IMR-90 (cell line): ENCODE measurements at regions not wholly inside any gene's neighbourhood (a gene's known extent, or its start where the extent isn't known, plus 50 kb on each side); places are given as distances from the start of the nearest gene placed in this dataset.

ENCODE experiments used
- ATAC-seq: fragments of 200-7000 bp; cut with Tn5 transposase; 2 replicates; pipeline ENCODE4 v1.9.1; 2020; ENCODE audit warnings: low read depth, mild to moderate bottlenecking, moderate library complexity
- BruUV-seq: library from RNA; stranded (reverse); fragments of 400-500 nt; replicated peaks from 2 replicates; lab custom pipeline; 2021; lab: Mats Ljungman, UMichigan
- CTCF ChIA-PET: fragments of 300-600 bp; formaldehyde crosslinking; extraction: SDS; loops from one replicate; lab custom pipeline; 2021; ENCODE audit warnings: antibody characterized with exemption; lab: Yijun Ruan, JAX
- POLR2A ChIA-PET: fragments of 300-600 bp; sonication (Branson Sonifier 250); formaldehyde crosslinking; loops from one replicate; lab custom pipeline; 2022; ENCODE audit warnings: antibody characterized with exemption; ENCODE audit not compliant: unreplicated experiment; lab: Charles Lee
- DNase-seq: peaks from one replicate; pipeline ENCODE4 v3.0.0; 2013
- H2AFZ ChIP-seq: replicated peaks from 2 replicates; pipeline ENCODE3; 2013; ENCODE audit warnings: low read length, mild to moderate bottlenecking; ENCODE audit not compliant: poor library complexity
- H2AK5ac ChIP-seq: 2 replicates; pipeline ENCODE4 v1.6.1; 2013; ENCODE audit warnings: low read depth, low read length, inconsistent platforms
- H2AK9ac ChIP-seq: replicated peaks from 2 replicates; pipeline ENCODE3; 2013; ENCODE audit warnings: mild to moderate bottlenecking, low read depth, low read length, moderate library complexity; ENCODE audit not compliant: poor library complexity
- H2BK120ac ChIP-seq: 2 replicates; pipeline ENCODE4 v1.6.1; 2013; ENCODE audit warnings: low read depth, low read length, inconsistent platforms
- H2BK15ac ChIP-seq: 3 replicates; pipeline ENCODE4 v1.6.1; 2013; ENCODE audit warnings: low read depth, low read length, inconsistent platforms
- H2BK20ac ChIP-seq: 2 replicates; pipeline ENCODE4 v1.6.1; 2013; ENCODE audit warnings: low read depth, mild to moderate bottlenecking, inconsistent platforms, low read length, moderate library complexity
- H2BK5ac ChIP-seq: 2 replicates; pipeline ENCODE4 v1.6.1; 2013; ENCODE audit warnings: mild to moderate bottlenecking, low read depth, low read length, inconsistent platforms; ENCODE audit not compliant: poor library complexity, severe bottlenecking
- H3K14ac ChIP-seq: replicated peaks from 2 replicates; pipeline ENCODE4 v1.6.1; 2013; ENCODE audit warnings: low read depth, low read length, inconsistent platforms
- H3K18ac ChIP-seq: 2 replicates; pipeline ENCODE4 v1.6.1; 2013; ENCODE audit warnings: low read depth, low read length, control low read depth
- H3K23ac ChIP-seq: 2 replicates; pipeline ENCODE4 v1.6.1; 2013; ENCODE audit warnings: low read depth, low read length, inconsistent platforms
- H3K27ac ChIP-seq: 2 replicates; pipeline ENCODE4 v1.5.1; 2013; ENCODE audit warnings: mild to moderate bottlenecking, control low read depth, low read length; ENCODE audit not compliant: insufficient read depth
- H3K27me3 ChIP-seq: 2 replicates; pipeline ENCODE4 v1.6.1; 2013; ENCODE audit warnings: low read length; ENCODE audit not compliant: control insufficient read depth, insufficient read depth
- H3K36me3 ChIP-seq: 2 replicates; pipeline ENCODE4 v1.6.1; 2013; ENCODE audit warnings: low read length, mixed read lengths; ENCODE audit not compliant: control insufficient read depth, insufficient read depth
- H3K4ac ChIP-seq: 2 replicates; pipeline ENCODE4 v1.6.1; 2013; ENCODE audit warnings: low read depth, low read length, inconsistent platforms
- H3K4me1 ChIP-seq: 2 replicates; pipeline ENCODE4 v1.6.1; 2013; ENCODE audit warnings: low read length, mixed read lengths; ENCODE audit not compliant: control insufficient read depth, insufficient read depth
- H3K4me2 ChIP-seq: 2 replicates; pipeline ENCODE4 v1.6.1; 2013; ENCODE audit warnings: low read depth, mild to moderate bottlenecking, control low read depth, low read length, moderate library complexity
- H3K4me3 ChIP-seq: 2 replicates; pipeline ENCODE4 v1.5.1; 2013; ENCODE audit warnings: low read depth, mild to moderate bottlenecking, control low read depth, low read length, moderate library complexity; ENCODE audit not compliant: insufficient read depth
- H3K56ac ChIP-seq: 2 replicates; pipeline ENCODE4 v1.6.1; 2013; ENCODE audit warnings: low read length, inconsistent platforms; ENCODE audit not compliant: insufficient read depth; ENCODE audit errors: extremely low read depth
- H3K79me1 ChIP-seq, 2 experiments: 2 replicates each; pipeline ENCODE4 v1.6.1; 2013; ENCODE audit warnings: low read length in 2 of 2, inconsistent platforms in 1 of 2, low read depth in 1 of 2
- H3K9ac ChIP-seq: 2 replicates; pipeline ENCODE4 v1.6.1; 2013; ENCODE audit warnings: low read depth, low read length, control low read depth
- H3K9me1 ChIP-seq: 2 replicates; pipeline ENCODE4 v1.6.1; 2013; ENCODE audit warnings: low read length, inconsistent platforms; ENCODE audit not compliant: insufficient read depth
- H3K9me3 ChIP-seq: 2 replicates; pipeline ENCODE4 v1.6.1; 2013; ENCODE audit warnings: low read length; ENCODE audit not compliant: control insufficient read depth, insufficient read depth
- H4K20me1 ChIP-seq: 2 replicates; pipeline ENCODE4 v1.6.1; 2013; ENCODE audit warnings: low read length, inconsistent platforms; ENCODE audit not compliant: insufficient read depth
- H4K5ac ChIP-seq: 2 replicates; pipeline ENCODE4 v1.6.1; 2013; ENCODE audit warnings: mild to moderate bottlenecking, low read depth, low read length, control low read depth
- H4K8ac ChIP-seq, 2 experiments: 2 replicates each; pipeline ENCODE4 v1.6.1; 2013; ENCODE audit warnings: low read depth in 2 of 2, low read length in 2 of 2, control low read depth in 1 of 2, inconsistent platforms in 1 of 2
- H4K91ac ChIP-seq: 2 replicates; pipeline ENCODE4 v1.6.1; 2013; ENCODE audit warnings: low read depth, low read length, inconsistent platforms; ENCODE audit not compliant: insufficient read depth
- BHLHE40 ChIP-seq: fragments of 150-350 bp; IDR thresholded peaks from 2 replicates; pipeline ENCODE4 v1.6.1; 2016; ENCODE audit warnings: mild to moderate bottlenecking, low read depth, low read length
- CEBPB ChIP-seq: IDR thresholded peaks from 2 replicates; pipeline ENCODE4 v1.6.1; 2012; ENCODE audit warnings: low read depth, low read length, improper control_type of control experiment
- CHD1 ChIP-seq: IDR thresholded peaks from 2 replicates; pipeline ENCODE4 v1.6.1; 2012; ENCODE audit warnings: low read depth, low read length, improper control_type of control experiment
- CTCF ChIP-seq: conservative IDR thresholded peaks from 2 replicates; pipeline ENCODE4 v1.5.1; 2012; ENCODE audit warnings: mild to moderate bottlenecking, low read depth, low read length, improper control_type of control experiment
- ELK1 ChIP-seq: fragments of 150-350 bp; IDR thresholded peaks from 2 replicates; pipeline ENCODE4 v1.6.1; 2016; ENCODE audit warnings: low read depth, mild to moderate bottlenecking, low read length, moderate library complexity, borderline replicate concordance
- FOS ChIP-seq: fragments of 150-350 bp; IDR thresholded peaks from 2 replicates; pipeline ENCODE4 v1.6.1; 2016; ENCODE audit warnings: low read depth, low read length
- MAFK ChIP-seq: IDR thresholded peaks from 2 replicates; pipeline ENCODE4 v1.6.1; 2012; ENCODE audit warnings: low read depth, low read length, improper control_type of control experiment
- MAZ ChIP-seq: IDR thresholded peaks from 2 replicates; pipeline ENCODE4 v1.6.1; 2012; ENCODE audit warnings: low read depth, mild to moderate bottlenecking, low read length, improper control_type of control experiment, moderate library complexity, borderline replicate concordance
- MXI1 ChIP-seq: IDR thresholded peaks from 2 replicates; pipeline ENCODE4 v1.6.1; 2012; ENCODE audit warnings: low read depth, mild to moderate bottlenecking, low read length, moderate library complexity, borderline replicate concordance
- NFE2L2 ChIP-seq: fragments of 150-350 bp; IDR thresholded peaks from 2 replicates; pipeline ENCODE4 v1.6.1; 2016; ENCODE audit warnings: low read depth, mild to moderate bottlenecking, low read length
- POLR2A ChIP-seq: IDR thresholded peaks from 2 replicates; pipeline ENCODE4 v1.6.1; 2012; ENCODE audit warnings: mild to moderate bottlenecking, low read depth, low read length
- RAD21 ChIP-seq: IDR thresholded peaks from 2 replicates; pipeline ENCODE4 v1.6.1; 2012; ENCODE audit warnings: low read length, improper control_type of control experiment
- RCOR1 ChIP-seq: IDR thresholded peaks from 2 replicates; pipeline ENCODE4 v1.6.1; 2012; ENCODE audit warnings: mild to moderate bottlenecking, low read length, improper control_type of control experiment; ENCODE audit not compliant: insufficient replicate concordance
- RFX5 ChIP-seq: IDR thresholded peaks from 2 replicates; pipeline ENCODE4 v1.8.0; 2012; ENCODE audit warnings: low read depth, mild to moderate bottlenecking, low read length, moderate library complexity
- SMC3 ChIP-seq: fragments of 150-350 bp; IDR thresholded peaks from 2 replicates; pipeline ENCODE4 v1.6.1; 2016; ENCODE audit warnings: low read depth, mild to moderate bottlenecking, antibody characterized with exemption, low read length, moderate library complexity
- USF2 ChIP-seq: fragments of 150-350 bp; IDR thresholded peaks from 2 replicates; pipeline ENCODE4 v1.6.1; 2017; ENCODE audit warnings: mild to moderate bottlenecking, antibody characterized with exemption, low read length, low read depth
- WGBS, 2 experiments: methylation state at CpG; one replicate each; pipeline versions ENCODE4 v1.1.5 to v1.1.7; 2013; ENCODE audit warnings: missing lambda C conversion rate in 2 of 2; ENCODE audit not compliant: insufficient read length in 1 of 2; ENCODE audit errors: extremely low coverage in 2 of 2; 5-methylcytosine and 5-hydroxymethylcytosine counted together
- dilution Hi-C: fragments of 300-500 bp; cut with HindIII; formaldehyde crosslinking; loops from one replicate; pipeline ENCODE4 v1.14.3; 2018; ENCODE audit warnings: low sequenced_read_pairs; ENCODE audit not compliant: unreplicated experiment
- in situ Hi-C: fragments of 300-500 bp; cut with MboI; formaldehyde crosslinking; loops from 3 replicates; pipeline ENCODE4 v1.14.3; 2019; ENCODE audit warnings: low sequenced_read_pairs, inconsistent platforms, mixed read lengths
- intact Hi-C: fragments of 100-400 bp; cut with micrococcal nuclease; formaldehyde crosslinking; loops from 2 replicates; pipeline ENCODE4 v1.10.0; 2022

GRCh38 chrX:114201622-114202021 lies 382.3 kb upstream of the HTR2C start:
- dilution Hi-C loops = no loop called here
- Histone ChIP-seq H3K9ac (no peak overlapping the region), H3K56ac (no peak overlapping the region), H3K27ac (no peak overlapping the region), H3K4me2 (no peak overlapping the region), H2BK15ac (no peak overlapping the region), H2AFZ (no peak overlapping the region), H2BK5ac (no peak overlapping the region), H3K18ac (no peak overlapping the region), H3K4me3 (no peak overlapping the region), H4K5ac (no peak overlapping the region), H3K14ac (no peak overlapping the region), H3K27me3 (no peaks in the 10 kb centered on the region; the same call in 1 of the 2 replicates), H3K9me3 (0 out of 2 replicates have a peak, but pooled peaks cover 2% of the 10 kb centered on the region), H2BK20ac (no peak overlapping the region), H3K4ac (no peak overlapping the region), H3K36me3 (no peaks in the 10 kb centered on the region), H4K8ac (no peak overlapping the region), H4K91ac (no peak overlapping the region), H3K23ac (no peak overlapping the region), H2BK120ac (no peak overlapping the region), H3K79me1 (no peaks in the 10 kb centered on the region), H2AK5ac (no peak overlapping the region), H3K4me1 (no peaks in the 10 kb centered on the region), H2AK9ac (no peak overlapping the region), H4K20me1 (no peaks in the 10 kb centered on the region), H3K9me1 (no peaks in the 10 kb centered on the region)
- intact Hi-C loops = no loop called here
- no CpG with 5 or more reads among the region's 4 CpGs for WGBS, 2 experiments
- in situ Hi-C loops = no loop called here
- POLR2A ChIA-PET = no interaction called here
- BruUV-seq = no TSS peak
- no peak for ATAC-seq
- TF ChIP-seq MAZ (no peak), MAFK (no peak), CEBPB (no peak), CHD1 (no peak), RAD21 (no peak), FOS (no peak), BHLHE40 (no peak), RCOR1 (no peak), RFX5 (no peak), NFE2L2 (no peak), MXI1 (no peak), CTCF (no peak), USF2 (no peak), ELK1 (no peak), SMC3 (no peak), POLR2A (no peak)
- DNase-seq = no peak
- CTCF ChIA-PET = no interaction called here
